ENCODE measurements at regions not wholly inside any gene's neighbourhood (a gene's known extent, or its start where the extent isn't known, plus 50 kb on each side); places are given as distances from the start of the nearest gene placed in this dataset.
"Not testable (repeated sequence)": the region's sequence is repeated elsewhere in the genome, so short reads cannot be mapped to it uniquely, and the experiment has no call there.

GRCh38 chr5:21484498-21484889, 1368.7 kb downstream of the CDH12 start:
- DNase-seq (ENCODE audit: low spot score); FAIRE-seq: not testable (repeated sequence)

GRCh38 chr5:21483790-21484497, 1369.2 kb downstream of the CDH12 start:
- not testable (repeated sequence) for DNase-seq (ENCODE audit: low spot score); FAIRE-seq

GRCh38 chr5:21482983-21483650, 1370.0 kb downstream of the CDH12 start:
- FAIRE-seq, result not testable (repeated sequence)

GRCh38 chr5:21482522-21482921, 1370.6 kb downstream of the CDH12 start:
- FAIRE-seq; DNase-seq (ENCODE audit: low spot score): not testable (repeated sequence)

More at GRCh38 chr5:21482983-21483650, 1370.0 kb downstream of the CDH12 start:
- not testable (repeated sequence) for DNase-seq (ENCODE audit: low spot score)

GRCh38 chr5:21481320-21482270, 1371.5 kb downstream of the CDH12 start:
- DNase-seq (ENCODE audit: low spot score); FAIRE-seq: not testable (repeated sequence)

- not testable (repeated sequence) for FAIRE-seq; DNase-seq (ENCODE audit: low spot score)
Measured at GRCh38 chr5:21480054-21480453, 1373.1 kb downstream of the CDH12 start.

GRCh38 chr5:21473981-21474380, 1379.2 kb downstream of the CDH12 start:
- DNase-seq (ENCODE audit: low spot score); FAIRE-seq: not testable (repeated sequence)

GRCh38 chr5:21473436-21473835, 1379.7 kb downstream of the CDH12 start:
- not testable (repeated sequence) for FAIRE-seq; DNase-seq (ENCODE audit: low spot score)

GRCh38 chr5:21471691-21472090, 1381.5 kb downstream of the CDH12 start:
- not testable (repeated sequence) for FAIRE-seq; DNase-seq (ENCODE audit: low spot score)

GRCh38 chr5:21469523-21470101, 1383.5 kb downstream of the CDH12 start:
- FAIRE-seq, result not testable (repeated sequence)
- DNase-seq (ENCODE audit: low spot score), result peak; percentile 13

- not testable (repeated sequence) for FAIRE-seq; DNase-seq (ENCODE audit: low spot score)
Measured at GRCh38 chr5:21467544-21467943, 1385.6 kb downstream of the CDH12 start.

GRCh38 chr5:21459744-21460073, 1393.4 kb downstream of the CDH12 start:
- DNase-seq (ENCODE audit: low spot score); FAIRE-seq: not testable (repeated sequence)

- no peak for FAIRE-seq
- DNase-seq (ENCODE audit: low spot score), result no peak
Measured at GRCh38 chr5:21452449-21452848, 1400.7 kb downstream of the CDH12 start.

GRCh38 chr5:21432646-21433045, 1420.5 kb downstream of the CDH12 start:
- FAIRE-seq, result no peak
- DNase-seq (ENCODE audit: low spot score), result no peak

- FAIRE-seq (no peak), DNase-seq (ENCODE audit: low spot score) (no peak)
Measured at GRCh38 chr5:21424907-21425306, 1428.2 kb downstream of the CDH12 start.

GRCh38 chr5:21419383-21419782, 1431.4 kb upstream of the CDH18 start:
- no peak for FAIRE-seq
- no peak for DNase-seq (ENCODE audit: low spot score)

- FAIRE-seq; DNase-seq (ENCODE audit: low spot score): not testable (repeated sequence)
Measured at GRCh38 chr5:21402089-21402488, 1414.1 kb upstream of the CDH18 start.

GRCh38 chr5:21398511-21398910, 1410.5 kb upstream of the CDH18 start:
- DNase-seq (ENCODE audit: low spot score), result no peak
- no peak for FAIRE-seq

GRCh38 chr5:21397693-21398092, 1409.7 kb upstream of the CDH18 start:
- no peak for FAIRE-seq
- no peak for DNase-seq (ENCODE audit: low spot score)

- FAIRE-seq, result no peak
- DNase-seq (ENCODE audit: low spot score), result no peak
Measured at GRCh38 chr5:21391506-21391905, 1403.5 kb upstream of the CDH18 start.

- FAIRE-seq; DNase-seq (ENCODE audit: low spot score): not testable (repeated sequence)
Measured at GRCh38 chr5:21360754-21361153, 1372.8 kb upstream of the CDH18 start.
